Stomach (tissue), 4 donors: ENCODE measurements at regions not wholly inside any gene's neighbourhood (a gene's known extent, or its start where the extent isn't known, plus 50 kb on each side); places are given as distances from the start of the nearest gene placed in this dataset.

Source experiments
- CTCF ChIP-seq, 7 experiments: fragments of 450-650 bp in 4 of 7; fragments of 200-600 bp in 3 of 7; sonication (generic) in 3 of 7; IDR thresholded peaks; one replicate each; pipeline ENCODE4 v1.5.1; 2016 to 2019; ENCODE audit warnings: antibody characterized with exemption in 7 of 7, control low read depth in 2 of 7, mild to moderate bottlenecking in 1 of 7
- EP300 ChIP-seq: sonication (generic); formaldehyde crosslinking; IDR thresholded peaks from one replicate; pipeline ENCODE4 v1.6.1; 2017; ENCODE audit warnings: antibody characterized with exemption

- TF ChIP-seq CTCF (IDR thresholded peaks at IDR 0.05) (no peak), EP300 (no peak)
These were observed 119.0 kb upstream of the TNR start for GRCh38 chr1:175862408-175862807.
